Femur (tissue), 1 donor: ENCODE measurements at regions not wholly inside any gene's neighbourhood (a gene's known extent, or its start where the extent isn't known, plus 50 kb on each side); places are given as distances from the start of the nearest gene placed in this dataset.
"Not testable (repeated sequence)": the region's sequence is repeated elsewhere in the genome, so short reads cannot be mapped to it uniquely, and the experiment has no call there.

Experiments
- DNase-seq: peaks from one replicate; pipeline ENCODE4 v3.0.0-alpha.2; 2017

DNA sequence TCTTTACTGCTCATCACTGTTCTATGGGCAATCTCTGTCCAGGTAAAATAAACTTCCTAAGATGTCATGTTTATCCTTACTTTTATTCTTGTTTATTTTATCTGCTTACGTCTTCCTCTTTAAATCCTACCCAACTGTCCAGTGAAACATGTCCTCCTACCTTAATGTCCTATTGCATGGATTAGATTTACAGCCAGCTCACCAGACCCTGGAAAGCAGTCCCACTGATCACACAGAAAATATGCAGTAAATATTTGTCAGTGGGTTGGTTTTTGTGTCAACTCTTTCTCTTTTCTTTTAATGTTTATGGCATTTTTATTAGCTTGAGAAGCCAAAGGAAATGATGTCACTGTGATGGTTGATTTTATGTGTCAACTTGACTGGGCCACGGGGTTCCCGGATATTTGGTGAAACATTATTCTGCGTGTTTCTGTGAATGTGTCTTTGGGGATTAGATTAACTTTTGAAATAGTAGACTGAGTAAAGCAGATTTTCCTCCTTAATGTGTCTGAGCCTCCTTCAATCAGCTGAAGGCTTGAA, 258.3 kb downstream of the SRGAP2C start:
- no peak for DNase-seq

DNA sequence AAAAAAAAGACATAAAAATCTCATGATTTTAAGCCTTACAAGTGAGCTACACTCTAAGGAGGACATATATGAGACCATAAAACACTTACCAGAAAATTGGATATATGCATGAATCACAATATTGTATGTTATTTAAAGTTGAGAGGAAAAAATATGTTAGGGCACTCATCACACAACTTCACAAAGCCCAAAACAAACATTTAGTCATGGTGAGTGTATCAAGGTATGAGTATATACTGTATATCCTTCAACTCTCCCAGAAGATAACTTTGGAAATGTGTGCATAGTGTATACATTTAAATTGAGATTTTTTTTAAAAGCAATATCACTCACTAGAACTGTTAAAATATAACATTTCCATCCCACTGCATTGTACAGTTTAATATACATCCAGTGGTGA, 259.3 kb downstream of the SRGAP2C start:
- no peak for DNase-seq

DNA sequence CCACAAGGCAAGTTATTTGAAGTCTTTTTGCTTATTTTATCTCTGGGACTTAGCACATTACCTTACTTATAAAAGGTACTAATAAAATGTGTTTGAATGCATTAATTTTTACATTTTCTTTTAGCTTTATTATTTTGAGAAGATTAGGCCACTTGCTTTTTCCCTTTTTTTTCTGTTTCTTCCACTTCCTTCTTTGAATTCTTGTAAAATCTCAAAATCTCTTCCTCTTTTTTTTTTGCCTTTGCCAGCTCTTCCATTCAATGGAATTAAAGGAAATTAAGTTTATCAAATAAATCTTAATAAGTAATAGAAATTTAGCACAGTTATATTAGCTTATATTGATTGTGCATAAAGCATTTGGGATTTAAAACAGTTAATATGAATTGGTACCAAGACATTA, 260.9 kb downstream of the SRGAP2C start:
- no peak for DNase-seq

DNA sequence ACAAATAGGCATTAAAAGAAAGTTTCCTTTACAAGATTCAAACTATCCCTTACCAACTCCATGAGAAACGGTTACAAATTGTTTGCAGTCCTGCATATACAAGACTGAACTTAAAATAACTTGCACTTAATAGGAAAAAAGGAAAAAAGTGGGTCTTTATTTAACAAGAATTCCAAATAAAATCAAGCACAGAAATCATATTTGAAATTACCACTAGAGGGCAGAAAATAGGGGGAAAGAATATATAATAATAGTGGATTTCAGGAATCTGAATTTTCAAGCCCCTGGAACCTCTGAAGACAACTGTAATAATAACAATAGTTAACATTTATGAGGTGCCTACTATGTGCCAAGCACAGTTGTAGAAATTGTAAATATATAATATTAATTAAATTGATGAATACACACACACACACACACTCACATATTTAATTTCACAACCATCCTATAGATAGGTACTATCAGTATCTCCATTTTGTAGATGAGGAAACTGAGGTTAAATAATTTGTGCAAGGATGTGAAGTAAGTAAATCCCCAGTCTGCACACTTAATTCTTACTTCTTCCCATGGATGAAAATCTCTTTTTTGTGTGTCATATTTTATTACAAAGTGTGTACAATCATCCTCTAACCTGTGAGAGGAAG, 262.6 kb downstream of the SRGAP2C start:
- DNase-seq = not testable (repeated sequence)

DNA sequence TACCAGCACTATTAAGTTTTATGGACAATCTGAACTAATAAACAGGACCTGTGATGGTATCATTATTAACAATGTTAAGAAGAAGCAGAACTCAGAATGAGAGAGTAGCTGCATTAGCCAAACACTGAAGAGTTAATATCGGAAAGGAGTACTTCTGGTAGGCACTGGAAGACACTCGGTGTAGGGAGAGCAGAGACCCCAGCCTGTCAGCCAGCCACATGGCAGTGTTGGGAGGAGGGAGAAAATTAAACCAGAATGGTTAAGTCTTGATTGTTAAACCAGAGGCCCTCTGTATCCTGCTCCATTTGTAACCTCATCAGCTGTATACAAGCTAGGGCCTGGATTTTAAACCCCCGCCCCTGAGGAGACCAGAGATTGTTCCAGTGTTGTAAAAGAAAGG, 263.3 kb downstream of the SRGAP2C start:
- DNase-seq = not testable (repeated sequence)

DNA sequence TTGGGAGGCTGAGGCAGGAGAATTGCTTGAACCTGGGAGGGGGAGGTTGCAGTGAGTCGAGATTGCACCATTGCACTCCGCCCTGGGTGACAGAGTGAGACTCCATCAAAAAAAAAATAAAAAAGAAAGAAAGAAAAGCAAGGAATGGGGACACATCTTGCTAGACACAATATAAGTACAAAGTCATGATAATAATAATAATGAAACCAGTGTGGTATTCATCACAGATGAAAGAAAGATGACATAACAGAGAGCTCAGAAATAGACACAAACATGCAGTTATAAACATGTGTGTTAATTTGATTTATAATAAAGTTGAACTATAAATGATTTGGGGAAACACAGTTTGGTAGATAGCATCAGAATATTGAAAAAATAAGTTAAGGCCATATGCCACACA, 264.1 kb downstream of the SRGAP2C start:
- no peak for DNase-seq

DNA sequence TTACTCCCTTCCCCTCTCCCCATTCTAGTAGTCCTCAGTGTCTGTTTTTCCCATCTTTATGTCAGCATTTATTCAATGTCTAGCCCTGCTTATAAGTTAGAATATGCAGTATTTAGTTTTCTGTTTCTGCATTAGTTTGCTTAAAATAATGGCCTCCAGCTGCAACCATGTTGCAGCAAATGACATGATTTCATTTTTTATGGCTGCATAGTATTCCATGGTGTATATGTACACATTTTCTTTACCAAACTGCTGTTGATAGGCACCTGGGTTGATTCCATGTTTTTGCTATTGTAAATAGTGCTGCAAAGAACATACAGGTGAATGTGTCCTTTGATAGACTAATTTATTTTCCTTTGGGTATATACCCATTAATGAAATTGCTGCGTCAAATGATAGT, 267.7 kb downstream of the SRGAP2C start:
- no peak for DNase-seq

DNA sequence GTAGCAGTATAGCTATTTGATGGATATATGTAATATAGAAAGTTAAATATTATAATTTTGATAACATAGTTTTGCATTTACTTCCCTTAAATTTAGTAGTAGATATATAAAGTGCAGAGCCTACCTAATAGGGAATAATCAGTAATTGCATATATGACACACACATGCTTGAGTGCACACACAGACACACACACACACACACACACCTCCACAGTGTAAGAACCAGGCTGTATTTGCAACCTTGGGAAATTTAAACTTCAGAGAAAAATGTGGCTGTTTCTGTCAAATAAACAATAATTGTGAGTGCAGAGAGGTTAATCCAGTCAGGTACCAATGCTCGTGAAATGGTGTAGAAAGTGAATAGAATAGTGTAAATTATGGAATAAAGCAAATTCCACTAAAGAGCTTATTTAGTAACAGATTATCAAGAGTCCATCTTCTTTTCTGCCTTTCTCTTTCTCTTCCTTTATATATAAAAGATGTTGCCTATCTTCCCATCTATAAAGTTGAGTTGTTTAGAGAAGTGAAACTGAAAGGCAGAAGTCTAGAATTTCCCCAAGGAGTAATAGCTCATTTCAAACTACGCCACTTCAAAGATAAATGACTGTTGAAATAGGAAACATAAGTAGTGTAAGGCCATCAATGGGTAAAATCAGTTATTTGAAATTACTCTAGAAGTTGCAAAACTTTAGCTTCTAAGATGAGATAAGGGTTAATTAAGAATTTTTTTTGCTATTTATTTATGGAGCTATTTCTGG, 273.7 kb downstream of the SRGAP2C start:
- DNase-seq = no peak

DNA sequence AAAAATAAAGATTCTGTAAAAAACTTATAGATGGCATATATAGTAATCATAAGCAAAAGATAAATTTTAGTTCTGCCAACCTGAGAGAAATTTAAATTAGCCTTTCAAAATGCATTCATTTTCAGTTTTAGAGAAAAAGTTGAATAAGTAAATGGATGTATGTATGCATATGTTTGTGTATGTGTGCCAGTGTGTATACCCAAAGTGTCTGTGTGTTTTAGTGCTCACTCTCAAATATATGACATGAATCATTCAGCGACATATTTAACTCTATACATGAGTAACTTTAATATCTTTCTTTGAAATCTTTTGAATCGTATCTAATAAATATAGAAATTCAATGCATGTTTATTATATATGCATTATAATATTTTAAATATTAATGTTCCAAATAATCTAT, 274.5 kb downstream of the SRGAP2C start:
- DNase-seq = no peak

DNA sequence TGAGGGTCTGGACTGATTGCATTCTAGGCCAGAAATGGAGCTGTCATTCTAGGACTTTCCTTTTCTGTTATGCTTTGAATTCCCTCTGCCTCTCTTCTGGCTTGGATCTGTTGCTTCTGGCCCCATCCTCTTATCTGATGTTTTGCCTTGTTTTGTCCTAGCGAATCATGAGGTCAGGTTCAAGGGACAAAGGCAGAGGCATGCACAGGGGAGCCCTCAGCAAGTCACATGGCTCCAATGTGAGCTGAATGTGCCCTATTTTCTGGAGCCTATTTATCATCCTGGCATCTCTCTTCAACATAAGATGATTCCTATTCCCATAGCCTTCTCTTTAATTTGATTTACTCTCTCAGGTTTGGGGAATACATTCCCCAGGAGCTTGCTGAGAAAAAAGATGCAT, 284.6 kb downstream of the SRGAP2C start:
- DNase-seq = not testable (repeated sequence)

DNA sequence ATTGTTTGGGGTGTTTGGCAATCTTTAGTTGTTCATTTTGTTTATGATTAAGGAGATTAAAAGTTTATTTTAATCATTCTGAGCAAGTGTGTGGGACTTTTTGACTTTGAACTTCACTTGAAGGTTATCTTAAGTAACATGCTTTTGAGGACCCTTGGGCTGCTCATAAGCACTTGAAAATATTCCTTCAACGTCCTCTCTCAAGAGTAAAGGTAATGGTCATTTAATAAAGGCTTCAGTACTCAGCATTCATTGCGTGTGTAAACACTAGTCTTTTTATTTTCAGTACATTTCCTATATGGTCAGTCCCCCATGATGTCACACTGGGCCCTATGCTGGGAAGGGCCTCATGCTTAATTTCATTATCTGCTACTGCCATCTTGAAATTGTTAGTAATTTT, 285.6 kb downstream of the SRGAP2C start:
- DNase-seq = not testable (repeated sequence)

DNA sequence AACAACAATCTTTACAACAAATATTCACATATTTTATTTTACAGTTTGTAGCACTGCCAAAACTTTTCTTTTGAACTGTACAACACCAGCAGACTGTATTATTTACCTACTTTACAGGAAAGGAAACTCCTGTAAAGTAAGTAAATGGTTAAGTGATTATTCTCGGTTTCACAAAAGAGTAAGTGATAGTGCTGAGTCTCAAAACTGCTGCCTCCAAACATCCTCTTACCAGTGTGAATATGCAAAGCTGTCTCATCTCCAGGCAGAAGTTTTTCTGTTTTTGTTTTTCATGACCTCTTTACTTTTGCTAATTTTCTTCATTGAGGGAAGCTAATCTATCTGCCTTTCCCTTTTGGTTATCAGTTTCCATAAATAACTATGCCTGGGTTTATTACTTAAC, 286.7 kb downstream of the SRGAP2C start:
- no peak for DNase-seq

DNA sequence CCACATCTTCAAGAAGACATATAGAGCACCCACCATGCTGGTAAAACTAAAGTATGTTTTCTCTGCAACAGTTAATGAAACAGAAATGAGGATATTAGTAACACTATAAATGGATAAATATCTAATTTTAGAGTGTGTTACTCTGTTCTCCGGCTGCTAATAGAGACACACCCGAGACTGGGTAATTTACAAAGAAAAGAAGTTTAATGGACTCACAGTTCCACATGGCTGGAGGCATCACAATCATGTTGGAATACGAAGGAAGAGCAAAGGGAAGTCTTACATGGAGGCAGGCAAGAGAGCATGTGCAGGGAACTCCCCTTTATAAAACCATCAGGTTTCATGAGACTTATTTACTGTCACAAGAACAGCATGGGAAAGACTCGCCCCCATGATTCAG, 287.2 kb downstream of the SRGAP2C start:
- no peak for DNase-seq

DNA sequence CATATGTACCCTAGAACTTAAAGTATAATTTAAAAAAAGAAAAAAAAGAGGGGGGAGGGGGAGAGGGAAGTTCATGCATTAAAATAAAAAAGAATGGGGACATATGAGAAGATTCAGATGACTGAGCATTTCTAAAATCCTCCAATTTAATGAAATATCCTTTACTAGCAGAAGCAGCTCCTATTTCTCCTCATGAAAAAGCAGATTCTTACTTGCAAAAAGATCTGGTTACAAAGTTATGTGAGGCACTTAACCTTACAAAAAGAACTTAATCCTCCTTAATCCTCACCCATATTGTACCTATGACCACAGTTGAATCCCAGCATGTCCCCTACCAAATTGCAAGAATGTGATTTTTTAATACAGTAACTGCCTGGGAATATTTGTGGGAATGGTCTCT, 298.5 kb downstream of the SRGAP2C start:
- DNase-seq = no peak

DNA sequence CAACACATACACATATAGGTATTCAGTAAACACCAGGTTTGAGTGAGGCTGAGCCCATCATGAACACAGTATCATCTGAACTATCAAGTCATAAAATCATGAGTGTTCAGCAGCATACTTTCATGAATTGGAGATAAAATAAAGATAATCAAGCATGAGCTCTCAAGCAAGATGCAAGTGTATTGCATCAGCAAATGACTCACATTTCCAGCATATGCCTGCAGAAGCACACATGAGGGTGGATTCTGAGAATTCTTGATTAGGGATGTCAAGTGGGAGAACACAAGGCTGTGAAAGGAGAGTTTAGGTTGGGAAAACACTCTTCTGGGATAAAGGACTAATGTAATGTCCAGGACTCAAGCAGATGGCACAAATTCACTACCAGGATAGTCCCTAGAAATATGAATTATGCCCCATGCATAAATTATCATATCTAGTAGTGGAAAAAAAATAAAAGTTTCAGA, 299.2 kb downstream of the SRGAP2C start:
- DNase-seq = no peak

DNA sequence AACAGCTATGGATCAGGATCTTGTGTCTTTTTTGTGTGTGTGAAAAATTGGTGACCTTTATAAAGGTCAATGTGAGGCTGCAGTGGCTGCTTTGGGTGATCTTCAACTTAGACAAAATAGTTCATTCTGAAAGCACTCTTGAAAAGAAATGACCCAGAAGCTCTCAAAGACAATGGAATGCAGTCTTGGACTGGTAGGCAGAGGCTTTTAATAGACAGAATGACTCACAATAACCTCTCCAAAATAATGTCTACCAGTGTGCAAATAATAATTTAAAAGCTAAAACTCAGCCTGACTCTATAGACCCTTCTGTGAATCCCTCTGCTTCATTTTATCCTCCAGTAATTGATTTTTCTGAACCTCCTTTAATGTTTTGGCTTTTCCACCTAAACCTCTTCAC, 310.0 kb downstream of the SRGAP2C start:
- not testable (repeated sequence) for DNase-seq

DNA sequence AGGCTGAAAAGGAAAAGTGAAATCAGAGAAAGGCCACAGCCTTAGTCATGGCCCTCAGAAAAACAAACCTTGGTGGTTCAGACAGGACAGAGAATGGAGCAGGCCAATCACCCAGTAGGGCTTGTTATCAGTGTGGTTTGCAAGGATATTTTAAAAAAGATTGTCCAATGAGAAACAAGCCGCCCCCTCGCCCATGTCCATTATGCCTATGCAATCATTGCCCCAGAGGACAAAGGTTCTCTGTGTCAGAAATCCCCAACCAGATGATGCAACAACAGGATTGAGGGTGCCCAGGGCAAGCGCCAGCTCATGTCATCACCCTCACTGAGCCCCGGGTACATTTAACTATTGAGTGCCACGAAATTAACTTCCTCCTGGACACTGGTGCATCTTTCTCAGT, 326.7 kb downstream of the SRGAP2C start:
- not testable (repeated sequence) for DNase-seq

DNA sequence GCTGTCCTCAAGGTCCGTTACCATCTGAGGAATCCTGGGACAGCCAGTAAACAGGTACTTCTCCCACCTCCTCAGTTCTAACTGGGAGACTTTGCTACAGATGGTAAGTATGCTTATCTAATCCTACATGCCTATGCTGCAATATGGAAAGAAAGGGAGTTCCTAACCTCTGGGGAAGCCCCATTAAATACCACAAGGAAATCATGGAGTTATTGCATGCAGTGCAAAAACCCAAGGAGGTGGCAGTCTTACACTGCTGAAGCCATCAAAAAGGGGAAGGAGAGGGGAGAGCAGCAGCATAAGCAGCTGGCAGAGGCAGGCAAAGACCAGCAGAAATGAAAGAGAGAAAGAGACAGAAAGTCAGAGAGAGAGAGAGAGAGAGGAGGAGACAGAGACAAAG, 327.1 kb downstream of the SRGAP2C start:
- not testable (repeated sequence) for DNase-seq

DNA sequence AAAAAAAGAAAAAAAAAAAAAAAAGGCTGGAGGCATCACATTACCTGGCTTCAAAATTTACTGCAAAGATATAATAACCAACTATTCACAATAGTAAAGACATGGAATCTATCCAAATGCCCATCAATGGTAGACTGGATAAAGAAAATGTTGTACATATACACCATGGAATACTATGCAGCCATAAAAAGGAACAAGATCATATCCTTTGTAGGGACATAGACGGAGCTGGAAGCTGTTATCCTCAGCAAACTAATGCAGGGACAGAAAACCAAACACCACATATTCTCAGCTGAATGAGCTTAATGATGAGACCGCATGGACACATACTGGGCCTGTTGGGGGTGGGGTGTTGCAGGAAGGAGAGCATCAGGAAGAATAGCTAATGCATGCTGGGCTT, 330.5 kb downstream of the SRGAP2C start:
- no peak for DNase-seq

DNA sequence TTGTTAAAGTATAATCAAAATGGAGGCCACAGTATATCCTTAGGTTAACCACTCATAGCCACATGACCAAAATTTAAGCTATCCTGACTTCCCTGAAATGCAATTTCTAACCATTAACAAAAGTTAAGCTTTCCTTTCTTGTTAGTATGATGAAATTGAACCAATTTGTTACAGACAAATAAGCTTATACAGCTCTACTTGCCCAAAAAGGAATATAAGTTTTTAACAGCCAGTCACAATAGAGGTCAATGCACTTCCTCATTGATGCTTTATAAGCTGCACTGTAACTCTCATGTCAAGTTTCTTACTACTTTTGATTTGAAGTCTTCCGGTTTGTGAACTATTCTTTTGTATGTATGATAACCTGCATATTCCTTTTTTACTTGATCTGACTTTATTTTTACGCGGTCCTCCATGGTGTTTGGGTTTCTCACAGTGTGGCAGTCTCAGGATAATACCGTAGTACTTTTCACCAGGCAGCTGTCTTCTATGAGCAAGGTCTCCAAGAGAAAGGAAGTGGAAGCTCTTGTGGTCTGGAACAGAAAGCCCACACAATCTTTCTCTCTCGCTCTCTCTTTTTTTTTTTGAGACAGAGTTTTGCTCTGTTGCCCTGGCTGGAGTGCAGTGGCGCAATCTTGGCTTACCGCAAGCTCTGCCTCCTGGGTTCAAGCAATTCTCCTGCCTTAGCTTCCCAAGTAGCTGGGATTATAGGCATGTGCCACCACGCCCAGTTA, 331.6 kb downstream of the SRGAP2C start:
- no peak for DNase-seq

DNA sequence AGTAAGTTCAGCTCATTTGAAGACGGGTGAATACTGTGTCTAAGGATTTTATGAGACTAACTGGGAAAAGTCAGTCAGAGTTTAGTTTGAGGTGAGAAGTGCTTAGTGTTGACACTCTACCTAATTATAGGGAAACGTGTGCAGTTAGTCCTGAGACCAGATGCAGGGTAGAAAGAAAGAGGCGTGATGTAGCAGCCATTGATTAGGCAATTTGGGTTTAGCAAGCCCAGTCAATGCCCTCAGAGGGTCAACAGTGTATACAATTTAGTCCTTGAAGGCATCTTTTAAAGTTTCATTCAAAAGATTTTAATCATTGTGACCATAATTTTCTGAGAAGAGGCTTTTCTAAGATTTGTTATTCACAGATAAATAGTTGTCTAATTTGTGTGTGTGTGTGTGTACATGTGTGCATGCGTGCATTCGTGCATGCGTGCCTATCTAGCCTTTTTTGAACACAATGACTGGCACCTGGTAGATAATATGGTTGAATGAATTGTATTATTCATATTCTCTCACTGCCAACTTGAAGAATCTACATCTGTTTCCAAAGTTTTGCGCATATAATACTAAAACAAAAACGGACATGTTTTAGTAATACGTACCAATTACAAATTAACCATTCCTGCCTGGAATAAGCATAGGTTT, 332.9 kb downstream of the SRGAP2C start:
- DNase-seq = no peak

DNA sequence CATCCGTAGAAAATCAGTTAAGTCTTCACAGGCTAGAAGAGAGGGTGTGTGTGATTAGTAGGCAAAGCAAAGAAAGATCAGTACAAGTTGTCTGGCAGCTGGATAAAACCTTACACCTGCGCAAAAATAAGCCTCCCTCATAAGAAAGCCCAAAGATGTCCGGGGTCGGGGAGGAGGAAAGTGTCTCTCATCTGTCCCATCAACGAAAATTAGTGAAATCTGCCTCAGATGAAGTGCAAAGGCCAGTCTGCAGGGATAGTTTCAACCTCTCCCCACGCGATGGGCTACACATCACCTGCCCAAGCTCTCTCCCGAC, 333.9 kb downstream of the SRGAP2C start:
- DNase-seq = no peak

DNA sequence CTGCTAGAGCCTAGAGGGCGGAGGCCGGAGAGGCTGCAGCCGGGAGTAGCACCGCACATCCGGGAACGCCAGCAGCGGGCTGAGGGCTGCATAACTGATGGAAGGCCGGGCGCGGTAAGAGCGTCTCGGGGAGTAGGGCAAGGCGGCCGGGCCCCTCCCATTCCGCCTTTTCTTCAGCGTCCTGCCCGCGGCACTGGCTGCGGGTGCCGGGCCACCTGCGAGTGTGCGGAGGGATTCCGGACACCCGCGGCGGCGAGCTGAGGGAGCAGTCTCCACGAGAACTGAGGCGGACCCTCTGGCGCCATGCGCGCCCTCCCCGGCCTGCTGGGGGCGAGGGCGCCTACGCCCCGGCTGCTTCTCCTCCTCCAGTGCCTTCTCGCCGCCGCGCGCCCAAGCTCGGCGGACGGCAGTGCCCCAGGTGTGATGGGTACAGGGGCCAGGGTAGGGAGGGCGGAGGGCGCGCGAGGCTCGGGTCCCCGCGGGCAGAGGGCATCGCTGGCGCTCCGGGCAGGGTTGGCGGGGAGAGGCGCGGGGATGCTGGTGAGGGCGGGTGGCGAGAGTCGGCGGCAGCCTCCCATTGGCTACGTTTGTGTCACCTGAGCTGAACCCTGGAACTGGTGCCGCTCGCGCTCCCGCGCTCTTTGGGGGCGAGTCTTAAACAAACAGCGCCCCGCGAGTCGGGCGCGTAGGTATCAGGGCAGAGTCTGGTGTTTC, 334.4 kb downstream of the SRGAP2C start:
- DNase-seq = peak; percentile 51
